ENCODE measurements at regions not wholly inside any gene's neighbourhood (a gene's known extent, or its start where the extent isn't known, plus 50 kb on each side); places are given as distances from the start of the nearest gene placed in this dataset.

DNA sequence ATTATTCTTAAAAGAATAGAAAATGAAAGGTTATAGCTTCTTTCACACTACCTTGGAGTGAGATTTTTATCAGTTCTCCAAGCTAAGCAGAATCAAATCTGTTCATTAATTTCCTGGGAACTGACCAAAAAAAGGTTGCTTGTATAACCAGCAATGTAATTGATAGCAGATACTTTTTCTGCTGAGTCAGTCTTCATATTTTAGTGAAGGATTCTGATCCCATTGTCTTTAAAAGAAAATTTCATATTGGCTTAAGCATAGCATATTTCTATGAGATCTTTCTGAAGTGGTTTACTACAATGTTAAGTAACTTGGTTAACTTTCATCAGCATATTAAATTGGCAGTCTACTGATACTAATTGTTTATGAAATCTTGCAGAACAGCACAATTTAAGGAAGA is 338.0 kb downstream of the TMX3 start:
- TF ChIP-seq, protein P1, sequence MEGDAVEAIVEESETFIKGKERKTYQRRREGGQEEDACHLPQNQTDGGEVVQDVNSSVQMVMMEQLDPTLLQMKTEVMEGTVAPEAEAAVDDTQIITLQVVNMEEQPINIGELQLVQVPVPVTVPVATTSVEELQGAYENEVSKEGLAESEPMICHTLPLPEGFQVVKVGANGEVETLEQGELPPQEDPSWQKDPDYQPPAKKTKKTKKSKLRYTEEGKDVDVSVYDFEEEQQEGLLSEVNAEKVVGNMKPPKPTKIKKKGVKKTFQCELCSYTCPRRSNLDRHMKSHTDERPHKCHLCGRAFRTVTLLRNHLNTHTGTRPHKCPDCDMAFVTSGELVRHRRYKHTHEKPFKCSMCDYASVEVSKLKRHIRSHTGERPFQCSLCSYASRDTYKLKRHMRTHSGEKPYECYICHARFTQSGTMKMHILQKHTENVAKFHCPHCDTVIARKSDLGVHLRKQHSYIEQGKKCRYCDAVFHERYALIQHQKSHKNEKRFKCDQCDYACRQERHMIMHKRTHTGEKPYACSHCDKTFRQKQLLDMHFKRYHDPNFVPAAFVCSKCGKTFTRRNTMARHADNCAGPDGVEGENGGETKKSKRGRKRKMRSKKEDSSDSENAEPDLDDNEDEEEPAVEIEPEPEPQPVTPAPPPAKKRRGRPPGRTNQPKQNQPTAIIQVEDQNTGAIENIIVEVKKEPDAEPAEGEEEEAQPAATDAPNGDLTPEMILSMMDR (IDR thresholded peaks at IDR 0.05): no peak
- Mint-ChIP-seq H3K27ac (no peak overlapping the region), H3K9me3 (no peaks in the 10 kb centered on the region)

DNA sequence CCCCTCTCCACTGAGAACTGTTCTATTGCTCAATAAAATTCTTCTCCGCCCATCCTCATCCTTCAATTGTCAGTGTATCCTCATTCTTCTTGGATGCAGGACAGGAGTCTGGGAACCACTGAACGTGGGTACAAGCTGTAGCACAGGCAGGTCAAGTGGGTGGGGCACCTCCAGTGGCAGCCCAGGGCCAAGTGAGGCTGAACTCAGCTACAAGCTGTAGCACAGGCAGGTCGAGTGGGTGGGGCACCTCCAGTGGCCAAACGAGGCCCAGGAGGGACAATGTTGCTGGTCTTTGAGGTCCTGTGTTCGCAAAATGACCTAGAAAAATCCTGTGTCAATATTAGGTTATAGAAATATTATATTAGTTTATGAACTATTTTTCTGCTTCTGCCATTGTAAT is 352.0 kb downstream of the TMX3 start:
- TF ChIP-seq, protein P1 (IDR thresholded peaks at IDR 0.05): no peak
- H3K4me1 Mint-ChIP-seq: no peaks in the 10 kb centered on the region
- peaks cover 3% of the 10 kb centered on the region for H3K9me3 Mint-ChIP-seq
- intact Hi-C loops (cut with micrococcal nuclease): no loop called here
- ChIA-PET POLR2A (no interaction called here), CTCF (no interaction called here)
- DNase-seq (no peak), ATAC-seq (ENCODE audit: low read depth) (no peak)
- H3K27me3 Mint-ChIP-seq: no peaks in the 10 kb centered on the region
- no peaks in the 10 kb centered on the region for H3K36me3 Mint-ChIP-seq (ENCODE audit: low read depth)
- no peak overlapping the region for H3K27ac Mint-ChIP-seq
- H3K4me3 Mint-ChIP-seq: no peak overlapping the region

More for the DNA sequence above, 338.0 kb downstream of the TMX3 start:
- ATAC-seq (ENCODE audit: low read depth) (no peak), DNase-seq (no peak)
- intact Hi-C loops (cut with micrococcal nuclease): no loop called here
- H3K4me3 Mint-ChIP-seq: no peak overlapping the region
- no peaks in the 10 kb centered on the region for H3K4me1 Mint-ChIP-seq
- no peaks in the 10 kb centered on the region for H3K36me3 Mint-ChIP-seq (ENCODE audit: low read depth)
- ChIA-PET CTCF (no interaction called here), POLR2A (no interaction called here)
- no peaks in the 10 kb centered on the region for H3K27me3 Mint-ChIP-seq

DNA sequence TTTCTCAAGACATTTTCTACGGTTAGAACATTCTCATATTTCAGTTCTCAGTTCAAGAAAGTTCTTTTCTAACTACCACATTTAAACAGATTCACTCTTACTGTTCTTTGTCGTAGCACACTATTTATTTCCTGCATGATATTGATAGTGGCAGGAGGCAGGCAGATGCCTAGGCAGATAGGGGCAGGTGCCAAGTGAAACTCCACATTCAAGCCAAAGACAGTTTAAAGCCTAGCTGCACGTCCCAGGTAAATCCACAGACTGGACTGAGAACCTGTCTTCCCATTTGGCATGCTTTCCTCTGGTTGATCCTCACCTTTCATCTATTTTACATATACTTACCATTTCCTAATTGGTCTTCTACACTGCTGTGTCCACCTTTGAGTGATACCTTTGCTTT is 359.3 kb downstream of the TMX3 start:
- no peaks in the 10 kb centered on the region for H3K4me1 Mint-ChIP-seq
- intact Hi-C loops (cut with micrococcal nuclease): no loop called here
- POLR2A ChIA-PET: no interaction called here
- ATAC-seq (ENCODE audit: low read depth): no peak
- TF ChIP-seq, protein P1 (IDR thresholded peaks at IDR 0.05): no peak
- H3K27me3 Mint-ChIP-seq: no peaks in the 10 kb centered on the region
- no peak overlapping the region for H3K27ac Mint-ChIP-seq
- CTCF ChIA-PET: no interaction called here
- no peak overlapping the region for H3K4me3 Mint-ChIP-seq
- H3K9me3 Mint-ChIP-seq: peaks cover 11% of the 10 kb centered on the region
- no peaks in the 10 kb centered on the region for H3K36me3 Mint-ChIP-seq (ENCODE audit: low read depth)
- no peak for DNase-seq

DNA sequence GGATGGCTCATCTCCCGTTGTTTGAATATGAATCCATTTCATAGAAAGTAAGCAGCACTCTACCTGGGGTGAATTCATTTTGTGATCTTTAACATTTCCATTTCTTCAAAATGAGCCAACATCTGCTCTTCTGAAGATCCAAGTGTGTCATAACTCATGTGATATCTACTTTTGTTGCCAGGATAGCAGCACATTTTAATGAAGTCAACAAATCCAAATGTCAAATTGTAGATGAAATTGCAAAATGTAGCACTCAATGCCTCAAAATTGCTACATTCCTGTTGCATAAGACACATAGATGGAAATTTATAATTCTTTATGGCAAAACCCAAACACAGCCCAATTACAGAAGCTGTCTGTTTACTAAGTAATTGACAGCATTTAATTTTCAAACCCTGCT is 360.7 kb downstream of the TMX3 start:
- Mint-ChIP-seq H3K36me3 (ENCODE audit: low read depth) (no peaks in the 10 kb centered on the region), H3K9me3 (peaks cover 15% of the 10 kb centered on the region), H3K27ac (no peak overlapping the region), H3K4me3 (no peak overlapping the region), H3K27me3 (no peaks in the 10 kb centered on the region), H3K4me1 (no peaks in the 10 kb centered on the region)
- ChIA-PET POLR2A (no interaction called here), CTCF (no interaction called here)
- TF ChIP-seq, protein P1 (IDR thresholded peaks at IDR 0.05): no peak
- intact Hi-C loops (cut with micrococcal nuclease): no loop called here
- ATAC-seq (ENCODE audit: low read depth) (no peak), DNase-seq (no peak)

DNA sequence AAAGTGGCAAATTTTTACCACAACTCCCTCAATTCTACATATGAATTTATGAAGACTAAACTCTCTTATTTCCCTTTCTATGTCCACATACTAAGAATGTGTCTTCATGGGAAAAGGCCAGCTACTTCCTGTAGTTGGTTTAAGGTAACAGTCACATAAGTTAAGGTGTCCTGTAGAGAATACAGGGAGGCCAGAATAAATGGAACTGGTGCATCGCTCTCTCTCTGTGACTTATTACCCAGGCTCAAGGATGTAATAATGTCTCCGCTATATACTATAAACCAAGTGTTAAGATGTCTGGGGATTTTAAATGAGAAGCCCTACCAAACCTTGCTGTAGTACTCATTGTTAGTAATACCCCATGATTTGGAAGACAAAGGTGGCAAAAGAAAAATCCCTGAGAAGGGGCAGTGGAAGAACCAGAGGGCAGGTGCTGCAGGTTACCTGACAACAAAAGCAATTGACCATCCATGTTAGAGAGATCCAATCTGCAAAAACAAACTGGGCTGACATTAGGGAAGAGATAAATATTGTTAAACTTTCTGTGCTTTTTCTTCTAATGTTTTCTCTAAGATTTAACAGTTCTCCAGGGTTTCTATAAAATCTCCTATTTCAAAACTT is 372.8 kb downstream of the TMX3 start:
- no peak for DNase-seq
- CTCF ChIA-PET: no interaction called here
- no peak for ATAC-seq (ENCODE audit: low read depth)
- intact Hi-C loops (cut with micrococcal nuclease): no loop called here
- Mint-ChIP-seq H3K27ac (no peak overlapping the region), H3K9me3 (no peaks in the 10 kb centered on the region), H3K36me3 (ENCODE audit: low read depth) (no peaks in the 10 kb centered on the region), H3K27me3 (no peaks in the 10 kb centered on the region), H3K4me1 (no peaks in the 10 kb centered on the region), H3K4me3 (no peak overlapping the region)
- TF ChIP-seq, protein P1 (IDR thresholded peaks at IDR 0.05): no peak
- POLR2A ChIA-PET: no interaction called here
